ENCODE measurements at regions not wholly inside any gene's neighbourhood (a gene's known extent, or its start where the extent isn't known, plus 50 kb on each side); places are given as distances from the start of the nearest gene placed in this dataset.

DNA sequence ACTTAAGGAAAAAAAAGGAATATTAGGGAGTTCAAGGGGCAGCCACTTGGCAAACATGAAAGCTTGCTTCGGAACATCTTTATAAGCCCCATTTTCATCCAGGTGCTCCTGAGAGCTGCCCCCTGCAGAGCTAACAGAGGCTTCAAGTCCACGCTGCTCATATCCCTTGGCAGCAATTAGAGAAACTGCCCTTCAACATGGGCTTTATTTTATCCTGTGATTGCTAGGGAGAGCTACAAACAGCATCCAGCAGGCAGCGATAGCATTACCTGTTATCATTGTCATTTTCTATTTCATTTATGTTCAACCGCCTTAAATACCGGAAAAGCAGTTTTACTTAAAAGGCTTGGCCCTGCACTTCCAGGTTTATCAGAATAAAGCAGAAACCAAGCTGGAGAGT, 68.4 kb upstream of the MCTP2 start:
- no peak for DNase-seq (ENCODE audit: extremely low spot score)
- ChIA-PET CTCF (interaction anchor here (0.9 to 12.2 kb wide), 15 partner anchors 9 to 200 kb away, joined by 3 to 316 read pairs (median 4); no protein-coding TSS in a partner anchor), POLR2A (no interaction called here)
- TF ChIP-seq, protein P1, sequence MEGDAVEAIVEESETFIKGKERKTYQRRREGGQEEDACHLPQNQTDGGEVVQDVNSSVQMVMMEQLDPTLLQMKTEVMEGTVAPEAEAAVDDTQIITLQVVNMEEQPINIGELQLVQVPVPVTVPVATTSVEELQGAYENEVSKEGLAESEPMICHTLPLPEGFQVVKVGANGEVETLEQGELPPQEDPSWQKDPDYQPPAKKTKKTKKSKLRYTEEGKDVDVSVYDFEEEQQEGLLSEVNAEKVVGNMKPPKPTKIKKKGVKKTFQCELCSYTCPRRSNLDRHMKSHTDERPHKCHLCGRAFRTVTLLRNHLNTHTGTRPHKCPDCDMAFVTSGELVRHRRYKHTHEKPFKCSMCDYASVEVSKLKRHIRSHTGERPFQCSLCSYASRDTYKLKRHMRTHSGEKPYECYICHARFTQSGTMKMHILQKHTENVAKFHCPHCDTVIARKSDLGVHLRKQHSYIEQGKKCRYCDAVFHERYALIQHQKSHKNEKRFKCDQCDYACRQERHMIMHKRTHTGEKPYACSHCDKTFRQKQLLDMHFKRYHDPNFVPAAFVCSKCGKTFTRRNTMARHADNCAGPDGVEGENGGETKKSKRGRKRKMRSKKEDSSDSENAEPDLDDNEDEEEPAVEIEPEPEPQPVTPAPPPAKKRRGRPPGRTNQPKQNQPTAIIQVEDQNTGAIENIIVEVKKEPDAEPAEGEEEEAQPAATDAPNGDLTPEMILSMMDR (IDR thresholded peaks at IDR 0.05; ENCODE audit: control extremely low read depth, extremely low read depth, low read depth, missing control alignments): no peak

DNA sequence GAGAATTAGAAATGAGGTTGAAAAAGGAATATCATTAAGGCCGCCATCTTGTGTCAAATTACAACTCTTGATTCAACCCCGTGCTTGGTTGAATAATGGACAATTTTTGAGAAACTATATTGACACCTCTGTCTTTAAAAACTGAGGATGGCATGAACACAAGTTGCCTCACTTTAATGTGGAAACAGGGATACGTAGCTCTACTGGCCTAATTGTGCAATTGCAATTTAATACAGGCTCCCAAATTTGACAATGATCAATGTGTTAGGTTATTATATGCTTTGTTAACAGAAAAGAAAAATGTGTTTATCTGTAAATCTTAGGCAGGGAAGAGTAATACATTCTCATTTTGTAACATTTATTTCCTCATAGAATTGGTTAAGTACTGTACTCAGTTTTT, 77.1 kb upstream of the MCTP2 start:
- TF ChIP-seq, protein P1 (IDR thresholded peaks at IDR 0.05; ENCODE audit: control extremely low read depth, extremely low read depth, low read depth, missing control alignments): no peak
- CTCF ChIA-PET: interaction anchor here (1.3 to 4.2 kb wide), 3 partner anchors 10 to 169 kb away, joined by 4 to 20 read pairs (median 4); no protein-coding TSS in a partner anchor
- DNase-seq (ENCODE audit: extremely low spot score): no peak
- POLR2A ChIA-PET: no interaction called here

DNA sequence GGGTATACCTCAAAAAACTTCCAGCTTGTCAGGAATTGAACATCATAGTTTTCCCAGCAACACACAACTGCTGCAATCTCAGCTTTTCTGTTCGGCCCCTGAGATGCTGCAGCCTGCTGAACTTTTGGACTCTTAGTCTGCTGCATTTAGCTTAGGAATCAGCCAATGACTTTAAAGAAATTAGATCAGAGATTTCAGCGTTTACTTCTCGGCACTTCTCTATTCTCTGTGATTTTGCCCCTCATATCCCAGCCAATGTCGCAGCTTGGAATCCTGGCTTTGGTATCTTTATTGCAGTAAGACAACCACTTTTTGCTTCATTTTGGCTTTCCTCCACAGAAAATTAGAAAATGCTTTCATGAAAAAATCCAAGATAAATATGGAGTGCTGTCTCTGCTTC, 86.3 kb upstream of the MCTP2 start:
- POLR2A ChIA-PET: no interaction called here
- TF ChIP-seq, protein P1 (IDR thresholded peaks at IDR 0.05; ENCODE audit: control extremely low read depth, extremely low read depth, low read depth, missing control alignments): no peak
- CTCF ChIA-PET: interaction anchor here (1.4 to 1.7 kb wide), 2 partner anchors 19 to 25 kb away, joined by 4 read pairs; no protein-coding TSS in a partner anchor

DNA sequence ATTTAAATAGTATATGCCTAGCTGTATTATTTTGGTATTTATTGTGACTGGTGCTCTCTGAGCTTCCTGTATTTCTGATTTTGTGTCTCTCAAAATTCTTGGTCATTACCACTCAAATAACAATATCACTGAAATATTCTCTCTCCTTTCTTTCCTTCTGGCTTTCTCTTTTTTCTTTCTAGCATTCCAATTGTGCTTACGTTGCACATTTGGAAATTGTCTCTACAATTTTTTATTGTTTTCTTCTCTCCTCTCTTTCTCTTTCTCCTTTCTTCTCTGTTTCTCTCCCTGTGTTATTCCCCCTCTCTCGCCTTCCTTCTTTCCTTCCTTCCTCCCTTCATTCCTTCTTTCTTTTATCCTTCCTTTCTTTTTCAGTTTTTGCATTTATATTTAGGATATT, 89.6 kb upstream of the MCTP2 start:
- DNase-seq (ENCODE audit: extremely low spot score): no peak
- TF ChIP-seq, protein P1 (IDR thresholded peaks at IDR 0.05; ENCODE audit: control extremely low read depth, extremely low read depth, low read depth, missing control alignments): no peak
- CTCF ChIA-PET: interaction anchor here (1.1 to 1.4 kb wide), 2 partner anchors 21 to 1111 kb away, joined by 3 read pairs; no protein-coding TSS in a partner anchor
- POLR2A ChIA-PET: no interaction called here

More for the DNA sequence above, 86.3 kb upstream of the MCTP2 start:
- no peak for DNase-seq (ENCODE audit: extremely low spot score)

DNA sequence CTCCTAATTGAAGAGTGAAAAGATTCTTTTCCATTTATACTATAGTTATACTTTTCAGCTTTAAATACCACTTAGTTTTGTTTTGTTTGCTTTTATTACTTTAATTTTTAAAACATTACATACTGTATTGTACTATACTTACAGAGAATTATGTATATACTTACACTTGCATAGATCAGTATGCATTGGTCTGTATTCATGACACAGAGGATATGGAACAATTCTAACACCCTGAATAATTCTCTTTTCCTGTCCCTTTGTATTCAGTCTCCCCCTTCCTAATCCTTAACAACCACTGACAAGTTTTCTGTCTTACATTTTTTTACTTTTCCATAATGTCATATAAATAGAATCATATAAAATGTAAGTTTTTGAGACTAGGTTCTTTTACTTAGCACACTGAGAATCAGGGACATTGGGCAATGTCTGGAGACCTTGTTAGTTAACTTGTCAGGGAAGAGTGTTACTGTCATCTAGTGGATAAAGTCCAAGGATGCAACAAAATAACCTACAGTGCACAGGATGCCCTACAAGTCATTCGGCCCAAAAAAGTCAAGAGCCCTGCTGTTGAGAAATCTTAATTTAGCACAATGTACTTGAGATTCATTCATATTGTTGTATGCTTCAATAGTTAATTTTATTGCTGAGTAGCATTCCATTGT, 95.7 kb upstream of the MCTP2 start:
- TF ChIP-seq, protein P1 (IDR thresholded peaks at IDR 0.05; ENCODE audit: control extremely low read depth, extremely low read depth, low read depth, missing control alignments): no peak
- ChIA-PET POLR2A (no interaction called here), CTCF (no interaction called here)
- no peak for DNase-seq (ENCODE audit: extremely low spot score)

DNA sequence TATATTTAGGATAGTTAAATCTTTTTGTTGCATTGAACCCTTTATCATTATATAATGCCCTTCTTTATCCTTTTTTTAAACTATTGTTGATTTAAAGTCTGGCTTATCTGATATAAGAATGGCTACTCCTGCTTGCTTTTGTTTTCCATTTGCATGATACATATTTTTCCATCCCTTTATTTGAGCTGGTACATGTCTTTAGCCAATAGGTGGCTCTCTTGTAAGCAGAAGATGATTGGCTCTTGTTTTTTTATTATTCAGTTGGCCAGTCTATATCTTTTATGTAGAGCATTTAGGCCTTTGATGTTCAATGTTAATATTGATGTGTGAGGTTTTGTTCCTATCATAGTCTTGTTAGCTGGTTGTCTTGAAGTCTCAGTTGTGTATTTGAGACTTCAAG, 99.5 kb upstream of the MCTP2 start:
- TF ChIP-seq, protein P1 (IDR thresholded peaks at IDR 0.05; ENCODE audit: control extremely low read depth, extremely low read depth, low read depth, missing control alignments): no peak
- no peak for DNase-seq (ENCODE audit: extremely low spot score)
- ChIA-PET POLR2A (no interaction called here), CTCF (interaction anchor here (1.1 kb wide), 1 partner anchor 12 kb away, joined by 4 read pairs; no protein-coding TSS in a partner anchor)

Measured in GM10248 (cell line).